A549 (cell line): ENCODE measurements at regions not wholly inside any gene's neighbourhood (a gene's known extent, or its start where the extent isn't known, plus 50 kb on each side); places are given as distances from the start of the nearest gene placed in this dataset.

ENCODE experiments used
- ESRRA ChIP-seq: fragments of 150-350 bp; IDR thresholded peaks from 2 replicates; pipeline ENCODE4 v1.6.1; 2014; ENCODE audit warnings: mild to moderate bottlenecking, low read length, borderline replicate concordance
- MAX ChIP-seq: IDR thresholded peaks from 2 replicates; pipeline ENCODE4 v1.6.1; 2012
- POLR2A ChIP-seq: IDR thresholded peaks from 2 replicates; pipeline ENCODE4 v1.6.1; 2012; ENCODE audit warnings: mild to moderate bottlenecking, low read length
- TF ChIP-seq, protein P1 (sequence below): fragments of >200 bp; sonication (Bioruptor Twin); formaldehyde crosslinking; IDR thresholded peaks from 3 replicates; pipeline ENCODE4 v1.5.1; 2016
- TF ChIP-seq, protein P2 (sequence below): fragments of 200-600 bp; sonication (generic); IDR thresholded peaks from 2 replicates; pipeline ENCODE4 v1.6.1; 2016; ENCODE audit warnings: antibody characterized with exemption, mild to moderate bottlenecking, moderate library complexity

- TF ChIP-seq, protein P1, sequence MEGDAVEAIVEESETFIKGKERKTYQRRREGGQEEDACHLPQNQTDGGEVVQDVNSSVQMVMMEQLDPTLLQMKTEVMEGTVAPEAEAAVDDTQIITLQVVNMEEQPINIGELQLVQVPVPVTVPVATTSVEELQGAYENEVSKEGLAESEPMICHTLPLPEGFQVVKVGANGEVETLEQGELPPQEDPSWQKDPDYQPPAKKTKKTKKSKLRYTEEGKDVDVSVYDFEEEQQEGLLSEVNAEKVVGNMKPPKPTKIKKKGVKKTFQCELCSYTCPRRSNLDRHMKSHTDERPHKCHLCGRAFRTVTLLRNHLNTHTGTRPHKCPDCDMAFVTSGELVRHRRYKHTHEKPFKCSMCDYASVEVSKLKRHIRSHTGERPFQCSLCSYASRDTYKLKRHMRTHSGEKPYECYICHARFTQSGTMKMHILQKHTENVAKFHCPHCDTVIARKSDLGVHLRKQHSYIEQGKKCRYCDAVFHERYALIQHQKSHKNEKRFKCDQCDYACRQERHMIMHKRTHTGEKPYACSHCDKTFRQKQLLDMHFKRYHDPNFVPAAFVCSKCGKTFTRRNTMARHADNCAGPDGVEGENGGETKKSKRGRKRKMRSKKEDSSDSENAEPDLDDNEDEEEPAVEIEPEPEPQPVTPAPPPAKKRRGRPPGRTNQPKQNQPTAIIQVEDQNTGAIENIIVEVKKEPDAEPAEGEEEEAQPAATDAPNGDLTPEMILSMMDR: no peak
- TF ChIP-seq MAX (no peak), POLR2A (no peak), ESRRA (no peak)
- TF ChIP-seq, protein P2, sequence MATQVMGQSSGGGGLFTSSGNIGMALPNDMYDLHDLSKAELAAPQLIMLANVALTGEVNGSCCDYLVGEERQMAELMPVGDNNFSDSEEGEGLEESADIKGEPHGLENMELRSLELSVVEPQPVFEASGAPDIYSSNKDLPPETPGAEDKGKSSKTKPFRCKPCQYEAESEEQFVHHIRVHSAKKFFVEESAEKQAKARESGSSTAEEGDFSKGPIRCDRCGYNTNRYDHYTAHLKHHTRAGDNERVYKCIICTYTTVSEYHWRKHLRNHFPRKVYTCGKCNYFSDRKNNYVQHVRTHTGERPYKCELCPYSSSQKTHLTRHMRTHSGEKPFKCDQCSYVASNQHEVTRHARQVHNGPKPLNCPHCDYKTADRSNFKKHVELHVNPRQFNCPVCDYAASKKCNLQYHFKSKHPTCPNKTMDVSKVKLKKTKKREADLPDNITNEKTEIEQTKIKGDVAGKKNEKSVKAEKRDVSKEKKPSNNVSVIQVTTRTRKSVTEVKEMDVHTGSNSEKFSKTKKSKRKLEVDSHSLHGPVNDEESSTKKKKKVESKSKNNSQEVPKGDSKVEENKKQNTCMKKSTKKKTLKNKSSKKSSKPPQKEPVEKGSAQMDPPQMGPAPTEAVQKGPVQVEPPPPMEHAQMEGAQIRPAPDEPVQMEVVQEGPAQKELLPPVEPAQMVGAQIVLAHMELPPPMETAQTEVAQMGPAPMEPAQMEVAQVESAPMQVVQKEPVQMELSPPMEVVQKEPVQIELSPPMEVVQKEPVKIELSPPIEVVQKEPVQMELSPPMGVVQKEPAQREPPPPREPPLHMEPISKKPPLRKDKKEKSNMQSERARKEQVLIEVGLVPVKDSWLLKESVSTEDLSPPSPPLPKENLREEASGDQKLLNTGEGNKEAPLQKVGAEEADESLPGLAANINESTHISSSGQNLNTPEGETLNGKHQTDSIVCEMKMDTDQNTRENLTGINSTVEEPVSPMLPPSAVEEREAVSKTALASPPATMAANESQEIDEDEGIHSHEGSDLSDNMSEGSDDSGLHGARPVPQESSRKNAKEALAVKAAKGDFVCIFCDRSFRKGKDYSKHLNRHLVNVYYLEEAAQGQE: no peak
These were observed 257.8 kb downstream of the FOXO1 start for GRCh38 chr13:40408602-40409001.
